SK-N-SH treated with all-trans-retinoic acid at 6 μM for 48 hours (cell line): ENCODE measurements at regions not wholly inside any gene's neighbourhood (a gene's known extent, or its start where the extent isn't known, plus 50 kb on each side); places are given as distances from the start of the nearest gene placed in this dataset.

Source experiments
- ATAC-seq: fragments of 200-7000 bp; cut with Tn5 transposase; 3 replicates; pipeline ENCODE4 v1.9.1; 2020; ENCODE audit warnings: mild to moderate bottlenecking, moderate library complexity
- ARNTL ChIP-seq: fragments of 450-650 bp; formaldehyde crosslinking; IDR thresholded peaks from 2 replicates; pipeline ENCODE4 v1.5.0; 2020; ENCODE audit warnings: low read depth, mild to moderate bottlenecking, moderate library complexity, borderline replicate concordance
- BACH2 ChIP-seq: fragments of 250-450 bp; sonication (Bioruptor Pico); IDR thresholded peaks from 2 replicates; pipeline ENCODE4 v1.9.0; 2021; ENCODE audit warnings: mild to moderate bottlenecking, borderline replicate concordance
- CSDC2 ChIP-seq: fragments of 250-450 bp; sonication (Bioruptor Pico); IDR thresholded peaks from 2 replicates; pipeline ENCODE4 v1.5.0; 2020; ENCODE audit warnings: mild to moderate bottlenecking, moderate library complexity
- ESRRG ChIP-seq: fragments of 250-450 bp; sonication (Bioruptor Pico); IDR thresholded peaks from 2 replicates; pipeline ENCODE4 v1.6.1; 2021; ENCODE audit warnings: mild to moderate bottlenecking
- GLIS3 ChIP-seq: fragments of 250-450 bp; sonication (Bioruptor Pico); IDR thresholded peaks from 2 replicates; pipeline ENCODE4 v1.5.0; 2020; ENCODE audit warnings: mild to moderate bottlenecking, moderate library complexity
- OSR1 ChIP-seq: fragments of 250-450 bp; sonication (Bioruptor Pico); IDR thresholded peaks from 2 replicates; pipeline ENCODE4 v1.8.0; 2022; ENCODE audit warnings: moderate library complexity, mild to moderate bottlenecking, inconsistent platforms
- PATZ1 ChIP-seq: fragments of 250-450 bp; sonication (Bioruptor Pico); IDR thresholded peaks from 2 replicates; pipeline ENCODE4 v1.8.0; 2020; ENCODE audit warnings: mild to moderate bottlenecking, moderate library complexity, borderline replicate concordance
- POU6F1 ChIP-seq: fragments of 250-450 bp; sonication (Bioruptor Pico); IDR thresholded peaks from 2 replicates; pipeline ENCODE4 v1.8.0; 2021; ENCODE audit warnings: low read depth, mild to moderate bottlenecking, moderate library complexity, borderline replicate concordance
- PPARA ChIP-seq: fragments of 250-450 bp; sonication (Bioruptor Pico); IDR thresholded peaks from 2 replicates; pipeline ENCODE4 v1.5.0; 2020; ENCODE audit warnings: mild to moderate bottlenecking, borderline replicate concordance
- RARB ChIP-seq: fragments of 250-450 bp; sonication (Bioruptor Pico); IDR thresholded peaks from 2 replicates; pipeline ENCODE4 v1.8.0; 2021; ENCODE audit warnings: mild to moderate bottlenecking, moderate library complexity
- SNAI2 ChIP-seq: fragments of 250-450 bp; sonication (Bioruptor Pico); IDR thresholded peaks from 2 replicates; pipeline ENCODE4 v1.5.0; 2020; ENCODE audit warnings: mild to moderate bottlenecking, moderate library complexity
- TCF4 ChIP-seq: fragments of 250-450 bp; sonication (Bioruptor Pico); IDR thresholded peaks from 2 replicates; pipeline ENCODE4 v1.8.0; 2021; ENCODE audit warnings: mild to moderate bottlenecking, moderate library complexity, borderline replicate concordance
- TOX ChIP-seq: fragments of 250-450 bp; sonication (Bioruptor Pico); IDR thresholded peaks from 2 replicates; pipeline ENCODE4 v1.8.0; 2021; ENCODE audit warnings: mild to moderate bottlenecking, moderate library complexity, borderline replicate concordance
- TSHZ2 ChIP-seq: fragments of 250-450 bp; sonication (Bioruptor Pico); IDR thresholded peaks from 2 replicates; pipeline ENCODE4 v1.5.0; 2020; ENCODE audit warnings: mild to moderate bottlenecking, moderate library complexity
- ZC3H10 ChIP-seq: fragments of 250-450 bp; sonication (Bioruptor Pico); IDR thresholded peaks from 2 replicates; pipeline ENCODE4 v1.5.1; 2021; ENCODE audit warnings: mild to moderate bottlenecking, moderate library complexity
- ZFP3 ChIP-seq: fragments of 250-450 bp; sonication (Bioruptor Pico); IDR thresholded peaks from 2 replicates; pipeline ENCODE4 v1.5.0; 2020; ENCODE audit warnings: mild to moderate bottlenecking, moderate library complexity
- ZFP30 ChIP-seq: fragments of 450-650 bp; formaldehyde crosslinking; IDR thresholded peaks from 2 replicates; pipeline ENCODE4 v1.5.0; 2022; ENCODE audit warnings: mild to moderate bottlenecking, moderate library complexity
- ZNF565 ChIP-seq: fragments of 450-650 bp; formaldehyde crosslinking; conservative IDR thresholded peaks from 2 replicates; pipeline ENCODE4 v1.5.0; 2020; ENCODE audit warnings: low read depth, mild to moderate bottlenecking, moderate library complexity
- ZNF70 ChIP-seq: fragments of 450-650 bp; formaldehyde crosslinking; IDR thresholded peaks from 2 replicates; pipeline ENCODE4 v1.5.0; 2020; ENCODE audit warnings: mild to moderate bottlenecking, moderate library complexity
- TF ChIP-seq, protein P1 (sequence below): fragments of 250-450 bp; sonication (Bioruptor Pico); IDR thresholded peaks from 2 replicates; pipeline ENCODE4 v1.5.1; 2020; ENCODE audit warnings: low read depth, mild to moderate bottlenecking, moderate library complexity
- TF ChIP-seq, protein P2 (sequence below): fragments of 250-450 bp; sonication (Bioruptor Pico); IDR thresholded peaks from 2 replicates; pipeline ENCODE4 v1.5.1; 2021; ENCODE audit warnings: mild to moderate bottlenecking, moderate library complexity

DNA sequence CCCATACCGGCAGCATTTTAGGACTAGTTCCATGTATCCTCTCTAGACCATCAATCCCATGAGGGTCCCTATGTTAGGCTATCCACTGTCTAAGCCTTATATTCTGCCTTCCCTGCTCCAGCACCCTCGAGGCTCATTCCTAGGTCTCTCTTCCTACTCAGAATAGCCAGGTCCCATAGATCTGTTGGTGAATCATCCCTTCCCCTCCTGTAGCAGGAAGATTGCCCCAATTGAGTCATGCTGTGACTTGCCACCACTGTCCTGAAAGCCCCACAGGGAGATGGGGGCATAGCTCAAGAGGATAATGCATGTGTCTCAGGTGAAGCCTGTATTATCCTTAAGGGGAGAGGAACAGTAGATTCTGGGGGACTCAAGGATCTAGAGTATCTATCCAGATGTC, 143.1 kb upstream of the MOCS1 start:
- no peak for ATAC-seq

GRCh38 chr6:40075056-40075590, 140.9 kb upstream of the MOCS1 start:
- TF ChIP-seq ZFP3 (no peak), PPARA (no peak), ZNF565 (CRISPR knock-in tag) (no peak), ZFP30 (CRISPR knock-in tag) (no peak), TSHZ2 (CRISPR knock-in tag) (no peak), ZNF70 (CRISPR knock-in tag) (no peak), OSR1 (no peak)
- ATAC-seq, result no peak

More for the DNA sequence above, 143.1 kb upstream of the MOCS1 start:
- TF ChIP-seq, protein P1, sequence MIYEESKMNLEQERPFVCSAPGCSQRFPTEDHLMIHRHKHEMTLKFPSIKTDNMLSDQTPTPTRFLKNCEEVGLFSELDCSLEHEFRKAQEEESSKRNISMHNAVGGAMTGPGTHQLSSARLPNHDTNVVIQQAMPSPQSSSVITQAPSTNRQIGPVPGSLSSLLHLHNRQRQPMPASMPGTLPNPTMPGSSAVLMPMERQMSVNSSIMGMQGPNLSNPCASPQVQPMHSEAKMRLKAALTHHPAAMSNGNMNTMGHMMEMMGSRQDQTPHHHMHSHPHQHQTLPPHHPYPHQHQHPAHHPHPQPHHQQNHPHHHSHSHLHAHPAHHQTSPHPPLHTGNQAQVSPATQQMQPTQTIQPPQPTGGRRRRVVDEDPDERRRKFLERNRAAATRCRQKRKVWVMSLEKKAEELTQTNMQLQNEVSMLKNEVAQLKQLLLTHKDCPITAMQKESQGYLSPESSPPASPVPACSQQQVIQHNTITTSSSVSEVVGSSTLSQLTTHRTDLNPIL (CRISPR knock-in tag), result no peak
- TF ChIP-seq ESRRG (CRISPR knock-in tag), result no peak
- no peak for TF ChIP-seq ZNF565 (CRISPR knock-in tag)
- no peak for TF ChIP-seq GLIS3 (CRISPR knock-in tag)

- no peak for TF ChIP-seq BACH2 (CRISPR knock-in tag)
- no peak for TF ChIP-seq POU6F1 (CRISPR knock-in tag)
- TF ChIP-seq TOX (CRISPR knock-in tag), result no peak
- TF ChIP-seq, protein P2, sequence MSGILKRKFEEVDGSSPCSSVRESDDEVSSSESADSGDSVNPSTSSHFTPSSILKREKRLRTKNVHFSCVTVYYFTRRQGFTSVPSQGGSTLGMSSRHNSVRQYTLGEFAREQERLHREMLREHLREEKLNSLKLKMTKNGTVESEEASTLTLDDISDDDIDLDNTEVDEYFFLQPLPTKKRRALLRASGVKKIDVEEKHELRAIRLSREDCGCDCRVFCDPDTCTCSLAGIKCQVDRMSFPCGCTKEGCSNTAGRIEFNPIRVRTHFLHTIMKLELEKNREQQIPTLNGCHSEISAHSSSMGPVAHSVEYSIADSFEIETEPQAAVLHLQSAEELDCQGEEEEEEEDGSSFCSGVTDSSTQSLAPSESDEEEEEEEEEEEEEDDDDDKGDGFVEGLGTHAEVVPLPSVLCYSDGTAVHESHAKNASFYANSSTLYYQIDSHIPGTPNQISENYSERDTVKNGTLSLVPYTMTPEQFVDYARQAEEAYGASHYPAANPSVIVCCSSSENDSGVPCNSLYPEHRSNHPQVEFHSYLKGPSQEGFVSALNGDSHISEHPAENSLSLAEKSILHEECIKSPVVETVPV (CRISPR knock-in tag), result no peak
- no peak for TF ChIP-seq ESRRG (CRISPR knock-in tag)
- TF ChIP-seq TCF4 (CRISPR knock-in tag), result no peak
- no peak for TF ChIP-seq ZC3H10
- TF ChIP-seq ZFP30 (CRISPR knock-in tag), result no peak
- TF ChIP-seq PPARA, result no peak
- no peak for TF ChIP-seq OSR1
- no peak for TF ChIP-seq SNAI2 (CRISPR knock-in tag)
- TF ChIP-seq GLIS3 (CRISPR knock-in tag), result no peak
- TF ChIP-seq ARNTL, result no peak
- TF ChIP-seq ZFP3, result no peak
- no peak for TF ChIP-seq RARB (CRISPR knock-in tag)
- no peak for TF ChIP-seq CSDC2
- no peak for ATAC-seq
These were observed 140.2 kb upstream of the MOCS1 start for GRCh38 chr6:40074306-40075055.

DNA sequence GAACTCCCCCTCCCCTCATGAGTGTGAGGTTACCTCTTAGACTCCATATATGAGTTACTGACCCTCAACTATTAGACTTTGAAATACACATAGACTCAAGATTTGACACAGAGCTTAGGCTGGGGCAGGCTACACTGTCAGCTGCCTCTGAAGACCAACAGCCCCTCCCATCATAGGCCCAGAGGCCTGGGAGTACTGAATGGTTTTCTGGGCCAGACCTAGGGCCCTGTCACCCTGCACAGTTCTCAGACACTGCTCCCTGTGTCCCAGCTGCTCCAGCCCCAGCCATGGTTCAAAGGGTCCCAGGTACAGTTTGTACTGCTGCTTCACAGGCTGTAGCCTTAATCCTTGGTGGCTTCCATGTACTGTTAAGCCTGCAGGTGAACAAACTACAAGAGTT, 132.1 kb upstream of the MOCS1 start:
- no peak for ATAC-seq
- TF ChIP-seq POU6F1 (CRISPR knock-in tag), result no peak
- TF ChIP-seq PATZ1 (CRISPR knock-in tag), result no peak
- no peak for TF ChIP-seq ZNF70 (CRISPR knock-in tag)
- TF ChIP-seq, protein P2 (CRISPR knock-in tag), result no peak
